SK-N-SH treated with all-trans-retinoic acid at 6 μM for 48 hours (cell line): ENCODE measurements at regions not wholly inside any gene's neighbourhood (a gene's known extent, or its start where the extent isn't known, plus 50 kb on each side); places are given as distances from the start of the nearest gene placed in this dataset.

Experiments used
- ARNTL ChIP-seq: fragments of 450-650 bp; formaldehyde crosslinking; IDR thresholded peaks from 2 replicates; pipeline ENCODE4 v1.5.0; 2020; ENCODE audit warnings: low read depth, mild to moderate bottlenecking, moderate library complexity, borderline replicate concordance
- CREB5 ChIP-seq: fragments of 250-450 bp; sonication (Bioruptor Pico); IDR thresholded peaks from 2 replicates; pipeline ENCODE4 v1.5.1; 2020; ENCODE audit warnings: low read depth, mild to moderate bottlenecking, moderate library complexity
- CSRNP3 ChIP-seq: fragments of 250-450 bp; sonication (Bioruptor Pico); IDR thresholded peaks from 2 replicates; pipeline ENCODE4 v1.5.1; 2021; ENCODE audit warnings: mild to moderate bottlenecking, moderate library complexity
- ISL1 ChIP-seq: fragments of 250-450 bp; sonication (Bioruptor Pico); IDR thresholded peaks from 2 replicates; pipeline ENCODE4 v2.1.2; 2022; ENCODE audit warnings: mild to moderate bottlenecking, moderate library complexity
- PATZ1 ChIP-seq: fragments of 250-450 bp; sonication (Bioruptor Pico); IDR thresholded peaks from 2 replicates; pipeline ENCODE4 v1.8.0; 2020; ENCODE audit warnings: mild to moderate bottlenecking, moderate library complexity, borderline replicate concordance
- RARB ChIP-seq: fragments of 250-450 bp; sonication (Bioruptor Pico); IDR thresholded peaks from 2 replicates; pipeline ENCODE4 v1.8.0; 2021; ENCODE audit warnings: mild to moderate bottlenecking, moderate library complexity
- ZFP30 ChIP-seq: fragments of 450-650 bp; formaldehyde crosslinking; IDR thresholded peaks from 2 replicates; pipeline ENCODE4 v1.5.0; 2022; ENCODE audit warnings: mild to moderate bottlenecking, moderate library complexity

- TF ChIP-seq ZFP30 (CRISPR knock-in tag): no peak
- TF ChIP-seq ARNTL (CRISPR knock-in tag): no peak
- TF ChIP-seq CREB5 (CRISPR knock-in tag): no peak
- no peak for TF ChIP-seq PATZ1 (CRISPR knock-in tag)
- no peak for TF ChIP-seq ISL1 (CRISPR knock-in tag)
- TF ChIP-seq CSRNP3 (CRISPR knock-in tag): no peak
- no peak for TF ChIP-seq RARB
Observed at GRCh38 chr2:126482582-126483464, 173.1 kb upstream of the GYPC start.
